ENCODE measurements at regions not wholly inside any gene's neighbourhood (a gene's known extent, or its start where the extent isn't known, plus 50 kb on each side); places are given as distances from the start of the nearest gene placed in this dataset.

DNA sequence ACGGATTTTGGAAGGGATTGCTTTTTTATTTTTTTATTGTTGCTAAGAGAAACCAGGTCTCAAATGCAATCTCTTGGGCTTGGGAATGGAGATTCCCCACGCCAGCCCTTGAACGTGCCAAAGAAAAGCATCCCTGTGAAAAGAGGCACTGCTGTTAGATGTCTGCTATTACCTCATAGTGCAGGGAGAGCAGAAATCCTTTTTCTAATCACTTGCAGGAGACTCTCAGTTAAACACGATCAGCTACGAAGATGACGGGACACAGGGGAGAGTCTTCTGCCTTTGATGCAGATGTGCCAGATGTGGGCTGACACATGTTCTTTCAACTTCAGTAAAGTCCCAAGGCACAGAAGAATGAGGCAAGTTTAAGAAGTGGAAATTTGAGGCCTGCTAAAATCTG is 381.6 kb upstream of the TRIB2 start:
- TF ChIP-seq, protein P1, sequence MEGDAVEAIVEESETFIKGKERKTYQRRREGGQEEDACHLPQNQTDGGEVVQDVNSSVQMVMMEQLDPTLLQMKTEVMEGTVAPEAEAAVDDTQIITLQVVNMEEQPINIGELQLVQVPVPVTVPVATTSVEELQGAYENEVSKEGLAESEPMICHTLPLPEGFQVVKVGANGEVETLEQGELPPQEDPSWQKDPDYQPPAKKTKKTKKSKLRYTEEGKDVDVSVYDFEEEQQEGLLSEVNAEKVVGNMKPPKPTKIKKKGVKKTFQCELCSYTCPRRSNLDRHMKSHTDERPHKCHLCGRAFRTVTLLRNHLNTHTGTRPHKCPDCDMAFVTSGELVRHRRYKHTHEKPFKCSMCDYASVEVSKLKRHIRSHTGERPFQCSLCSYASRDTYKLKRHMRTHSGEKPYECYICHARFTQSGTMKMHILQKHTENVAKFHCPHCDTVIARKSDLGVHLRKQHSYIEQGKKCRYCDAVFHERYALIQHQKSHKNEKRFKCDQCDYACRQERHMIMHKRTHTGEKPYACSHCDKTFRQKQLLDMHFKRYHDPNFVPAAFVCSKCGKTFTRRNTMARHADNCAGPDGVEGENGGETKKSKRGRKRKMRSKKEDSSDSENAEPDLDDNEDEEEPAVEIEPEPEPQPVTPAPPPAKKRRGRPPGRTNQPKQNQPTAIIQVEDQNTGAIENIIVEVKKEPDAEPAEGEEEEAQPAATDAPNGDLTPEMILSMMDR (IDR thresholded peaks at IDR 0.05; ENCODE audit: low read depth, low read length), result no peak
- no peak for TF ChIP-seq EZH2phosphoT487 (IDR thresholded peaks at IDR 0.05; ENCODE audit: low read depth)
